GM19372 (cell line): ENCODE measurements at regions not wholly inside any gene's neighbourhood (a gene's known extent, or its start where the extent isn't known, plus 50 kb on each side); places are given as distances from the start of the nearest gene placed in this dataset.

Source experiments
- ATAC-seq: cut with Tn5 transposase; IDR thresholded peaks from one replicate; pipeline ENCODE4 v1.9.1; 2021; ENCODE audit warnings: mild to moderate bottlenecking, low read depth, moderate library complexity; ENCODE audit not compliant: unreplicated experiment

DNA sequence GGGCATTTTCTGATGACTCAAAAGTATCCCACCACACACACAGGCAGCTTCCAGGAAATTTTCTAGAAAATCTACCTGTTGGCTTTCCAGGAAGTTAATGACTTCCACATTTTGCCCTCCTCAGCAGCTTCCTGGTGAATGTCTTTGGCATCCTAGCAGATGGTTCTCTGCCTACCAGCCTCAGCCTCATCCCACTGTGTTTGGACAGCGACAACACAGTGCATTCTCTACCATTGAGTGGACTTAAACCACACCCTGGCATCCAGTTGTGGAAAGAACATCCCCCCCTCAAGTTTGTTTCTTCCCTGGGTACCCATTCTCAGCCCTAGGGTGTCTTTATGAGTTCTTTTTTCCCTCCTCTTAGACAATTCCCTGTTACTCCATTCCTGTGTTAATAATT, 50.8 kb upstream of the GADL1 start:
- ATAC-seq, result no peak

DNA sequence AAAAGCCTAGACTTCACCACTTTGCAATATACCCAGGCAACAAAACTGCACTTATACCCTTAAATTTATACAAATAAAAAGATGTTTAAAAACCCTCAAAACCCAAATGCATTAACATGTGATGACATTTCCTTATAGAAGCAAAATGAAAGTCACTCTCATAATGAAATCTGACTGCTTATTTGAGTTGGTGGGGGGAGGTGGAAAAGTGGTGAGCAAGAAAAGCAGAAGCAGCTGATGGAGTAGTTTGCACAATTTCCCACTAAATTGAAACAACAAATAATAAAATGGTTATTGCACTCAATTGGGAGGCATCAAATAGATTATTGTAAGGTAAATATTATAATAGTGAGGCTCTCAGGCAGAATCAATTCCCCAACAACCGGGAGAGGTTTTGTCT, 54.0 kb upstream of the GADL1 start:
- ATAC-seq, result no peak

DNA sequence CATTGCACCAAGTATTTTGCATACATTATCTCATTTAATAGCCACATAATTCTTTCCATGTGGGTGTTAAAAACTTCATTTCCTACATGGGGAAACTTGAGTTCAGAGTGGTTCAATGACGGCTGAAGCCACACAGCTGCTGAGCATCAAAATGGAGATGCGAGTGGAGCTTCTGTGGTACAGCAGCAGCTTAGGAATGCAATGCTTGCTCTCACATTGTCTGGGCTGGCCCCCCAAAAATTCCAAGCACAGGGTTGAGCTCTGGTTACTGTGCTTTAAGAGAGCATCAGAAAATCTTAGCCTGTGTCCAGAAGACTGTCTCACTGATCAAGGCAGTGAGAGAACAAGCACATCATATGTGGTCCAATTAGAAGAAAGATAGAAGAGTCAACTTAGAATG, 57.4 kb upstream of the GADL1 start:
- ATAC-seq, result no peak

DNA sequence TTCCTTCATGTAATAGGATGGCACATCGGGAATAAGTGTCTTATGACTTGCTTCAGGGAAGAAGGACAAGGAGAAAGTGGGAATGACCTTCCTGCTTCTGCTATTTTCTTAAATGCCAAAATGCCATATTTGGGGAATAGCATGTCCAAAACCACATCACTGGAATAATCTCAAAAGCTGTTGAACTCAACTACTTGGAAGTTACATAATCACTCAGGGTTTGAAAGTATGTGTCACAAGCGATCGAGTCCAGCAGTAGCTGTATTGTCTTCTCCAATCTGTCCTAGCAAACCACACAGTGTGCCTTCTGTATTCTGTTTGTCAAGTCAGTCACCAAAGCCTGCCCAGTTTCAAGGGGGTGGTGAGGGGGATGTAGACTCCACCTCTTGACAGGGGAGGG, 58.3 kb upstream of the GADL1 start:
- no peak for ATAC-seq

DNA sequence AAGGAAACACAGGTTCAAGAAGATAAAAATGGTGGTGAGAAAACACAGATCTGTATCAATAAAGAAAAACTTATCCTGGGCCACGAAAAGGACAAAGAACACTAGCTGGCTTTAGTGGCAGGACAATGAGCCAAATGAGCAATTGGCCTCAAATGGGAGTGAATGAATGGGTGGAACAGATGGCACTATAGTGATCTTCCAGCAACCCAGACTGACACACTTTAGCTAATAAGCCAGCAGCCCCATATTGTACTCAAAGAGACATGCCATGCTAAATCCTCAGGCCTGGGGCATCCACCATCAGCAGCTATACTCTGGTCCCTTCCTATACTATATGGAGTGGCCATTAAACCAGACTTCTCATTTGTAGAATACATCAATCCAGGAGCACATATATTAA, 60.0 kb upstream of the GADL1 start:
- no peak for ATAC-seq

DNA sequence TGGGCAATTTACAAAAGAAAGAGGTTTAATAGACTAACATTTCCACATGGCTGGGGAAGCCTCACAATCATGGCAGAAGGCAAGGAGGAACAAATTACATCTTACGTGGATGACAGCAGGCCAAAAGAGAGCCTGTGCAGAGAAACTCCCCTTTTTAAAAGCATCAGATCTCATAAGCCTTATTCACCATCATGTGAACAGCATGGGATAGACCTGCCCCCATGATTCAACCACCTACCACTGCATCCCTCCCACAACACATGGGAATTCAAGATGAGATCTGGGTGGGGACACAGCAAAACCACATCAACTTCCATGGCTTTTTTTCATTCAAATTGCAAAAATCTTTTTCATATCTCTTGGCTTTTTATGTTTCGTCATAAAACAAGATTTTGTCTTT, 67.6 kb upstream of the GADL1 start:
- no peak for ATAC-seq

DNA sequence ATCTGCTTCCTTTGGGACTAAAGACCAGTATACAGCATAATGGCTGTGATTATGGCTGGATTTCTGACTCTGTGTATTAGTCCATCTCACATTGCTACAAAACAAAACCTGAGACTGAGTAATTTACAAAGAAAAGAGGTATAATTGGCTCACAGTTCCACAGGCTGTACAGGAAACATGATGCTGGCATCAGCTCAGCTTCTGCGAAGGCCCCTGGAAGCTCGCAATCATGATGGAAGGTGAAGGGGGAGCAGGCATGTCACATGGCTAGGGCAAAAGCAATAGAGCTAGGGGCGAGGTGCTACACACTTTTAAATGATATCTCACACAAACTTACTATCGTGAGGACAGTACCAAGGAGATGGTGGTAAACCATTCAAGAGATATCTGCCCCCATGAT, 68.0 kb upstream of the GADL1 start:
- no peak for ATAC-seq

DNA sequence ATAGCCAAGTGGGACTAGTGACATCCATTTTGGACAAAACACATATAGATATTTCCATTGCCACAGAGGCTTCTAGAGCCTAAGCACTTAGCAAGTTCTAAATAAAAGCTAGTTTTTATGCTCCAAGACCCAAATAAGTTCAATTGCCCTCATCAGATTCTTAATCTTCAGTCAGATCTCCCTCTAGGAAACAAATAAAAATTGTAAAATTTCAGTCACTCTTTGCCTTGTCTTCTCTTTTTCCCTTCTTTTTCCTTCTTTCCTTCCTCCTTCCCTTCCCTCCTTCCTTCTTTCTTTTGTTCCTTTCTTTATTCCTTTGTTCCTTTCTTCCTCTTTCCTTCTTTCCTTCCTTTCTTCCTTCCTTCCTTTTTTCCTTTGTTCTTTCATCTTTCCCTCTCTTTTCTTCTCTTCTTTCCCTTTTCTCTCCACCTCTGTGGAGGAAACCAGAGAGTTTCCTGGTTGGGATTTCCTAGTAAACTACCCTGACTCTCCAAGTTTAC, 68.8 kb upstream of the GADL1 start:
- ATAC-seq, result no peak

DNA sequence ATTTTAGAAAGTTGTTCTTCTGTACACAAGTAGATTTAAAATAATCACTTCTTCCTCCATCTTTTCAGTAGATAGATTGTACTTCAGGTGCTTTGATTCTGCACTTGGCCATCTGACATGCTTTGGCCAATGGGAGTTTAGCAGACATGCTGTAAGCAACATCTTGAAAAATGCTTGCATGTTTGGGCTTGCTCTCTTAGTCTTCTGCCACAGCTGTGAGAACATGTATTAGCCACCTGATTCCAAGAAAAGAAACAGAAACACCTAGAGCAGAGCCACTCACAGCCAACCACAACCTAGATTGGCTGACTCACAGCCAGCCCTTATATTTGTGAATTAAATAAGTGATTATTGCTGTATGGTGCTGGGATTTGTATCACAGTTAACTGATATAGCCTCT, 70.2 kb upstream of the GADL1 start:
- ATAC-seq, result peak; percentile 97

DNA sequence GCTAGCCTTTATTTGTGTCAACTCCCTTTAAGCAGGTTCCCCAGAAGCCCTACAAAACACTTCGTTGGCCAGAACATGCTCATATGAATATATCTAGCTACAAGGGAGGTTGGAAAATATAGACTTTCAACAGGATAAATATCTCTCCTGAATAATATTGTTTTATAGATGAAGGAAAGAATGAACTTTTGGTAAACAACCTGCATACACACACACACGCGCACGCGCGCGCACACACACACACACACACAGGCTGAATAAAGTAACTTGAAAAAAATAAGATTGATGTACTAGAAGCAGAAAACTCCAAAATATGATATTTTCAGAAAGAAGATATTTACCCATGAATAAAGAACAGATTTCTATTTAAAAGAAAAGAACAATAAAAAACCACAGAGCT, 72.4 kb upstream of the GADL1 start:
- no peak for ATAC-seq

DNA sequence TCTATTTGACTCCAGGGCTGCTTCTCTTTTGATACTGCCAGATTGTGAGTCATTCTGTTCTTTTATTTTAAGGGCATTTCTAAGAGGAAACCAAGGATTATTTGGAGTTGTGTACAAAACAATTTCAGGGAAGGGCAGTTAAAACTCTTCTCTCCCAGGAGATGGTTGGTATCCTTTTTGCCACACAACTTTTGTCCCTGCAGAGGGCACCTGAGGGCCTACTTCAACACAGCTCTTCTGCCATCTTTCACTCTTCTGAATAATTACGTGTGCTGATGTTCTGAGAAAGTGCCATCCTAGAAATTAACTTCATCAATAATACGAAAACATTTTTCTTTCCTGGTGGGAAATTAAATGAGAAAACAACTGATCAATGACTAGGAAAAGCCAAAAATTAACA, 75.7 kb upstream of the GADL1 start:
- no peak for ATAC-seq

DNA sequence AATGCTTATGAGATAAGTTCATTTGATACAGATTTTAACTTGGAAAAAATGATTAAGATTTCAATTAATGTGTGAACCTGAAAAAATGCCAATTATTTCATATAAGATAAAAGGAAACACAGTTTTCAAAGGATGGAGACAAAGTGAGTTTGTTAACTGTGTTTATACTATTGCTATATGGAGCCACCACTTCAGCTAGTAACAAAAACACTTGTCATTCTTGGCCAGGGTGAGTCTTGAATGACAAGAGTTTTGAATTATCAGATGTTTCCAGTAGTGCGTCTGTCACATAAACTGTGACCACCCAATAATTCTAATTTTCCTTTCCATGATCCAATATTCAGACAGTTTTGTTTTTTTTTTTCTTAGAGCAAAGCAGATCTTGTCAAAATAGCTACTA, 78.0 kb upstream of the GADL1 start:
- ATAC-seq, result no peak

DNA sequence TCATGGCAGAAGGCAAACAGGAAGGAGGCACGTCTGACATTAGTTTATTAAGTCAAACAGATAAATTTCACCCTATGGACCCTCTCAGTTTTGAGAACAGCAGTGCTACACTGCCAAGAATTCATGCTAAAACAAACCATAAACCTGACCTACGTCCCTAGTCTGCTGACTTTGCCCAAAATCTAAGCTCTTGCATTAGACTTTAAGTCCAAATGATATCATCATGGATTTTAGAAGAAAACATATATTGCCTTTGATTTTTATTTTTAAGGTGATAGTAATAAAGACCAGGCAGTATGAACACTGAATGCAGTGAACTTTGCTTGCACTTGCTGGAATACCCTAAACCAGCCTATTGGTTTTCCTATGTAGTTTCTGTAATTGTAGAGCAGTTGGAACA, 79.6 kb upstream of the GADL1 start:
- ATAC-seq, result no peak

DNA sequence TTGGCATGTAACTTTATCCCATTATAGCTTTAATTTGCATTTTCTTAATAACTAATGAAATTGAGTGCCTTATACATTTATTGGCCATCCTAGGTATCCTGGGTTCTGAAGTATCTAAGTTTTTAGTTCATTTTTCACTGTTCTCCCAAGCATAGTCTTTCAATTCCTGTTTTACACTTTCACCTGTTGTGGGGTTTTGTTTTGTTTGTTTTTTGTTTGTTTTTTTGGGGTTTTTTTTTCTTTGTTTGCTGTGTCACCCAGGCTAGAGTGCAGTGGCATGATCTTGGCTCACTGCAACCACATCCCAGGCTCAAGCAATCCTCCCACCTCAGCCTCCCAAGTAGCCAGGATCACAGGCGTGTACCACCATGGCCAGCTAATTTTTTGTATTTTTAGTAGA, 83.1 kb upstream of the GADL1 start:
- ATAC-seq, result no peak

DNA sequence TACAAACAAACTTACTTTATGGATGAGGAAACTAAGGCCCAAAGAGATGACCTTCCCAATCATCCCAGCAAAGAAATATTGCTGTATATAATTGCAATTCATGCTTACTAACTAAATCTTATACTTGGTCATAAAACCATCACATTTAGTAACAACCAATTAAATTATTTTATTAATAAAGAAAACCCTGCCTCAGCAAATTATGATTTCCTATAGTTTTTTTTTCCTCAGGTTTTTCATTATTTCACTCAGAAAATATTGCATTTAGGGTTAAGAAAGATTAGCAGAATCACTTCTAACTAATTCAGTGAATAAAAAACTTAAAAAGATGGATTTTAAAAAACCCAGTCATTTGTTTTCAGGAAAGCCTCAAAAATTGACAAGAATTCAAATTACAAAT, 86.5 kb upstream of the GADL1 start:
- no peak for ATAC-seq

DNA sequence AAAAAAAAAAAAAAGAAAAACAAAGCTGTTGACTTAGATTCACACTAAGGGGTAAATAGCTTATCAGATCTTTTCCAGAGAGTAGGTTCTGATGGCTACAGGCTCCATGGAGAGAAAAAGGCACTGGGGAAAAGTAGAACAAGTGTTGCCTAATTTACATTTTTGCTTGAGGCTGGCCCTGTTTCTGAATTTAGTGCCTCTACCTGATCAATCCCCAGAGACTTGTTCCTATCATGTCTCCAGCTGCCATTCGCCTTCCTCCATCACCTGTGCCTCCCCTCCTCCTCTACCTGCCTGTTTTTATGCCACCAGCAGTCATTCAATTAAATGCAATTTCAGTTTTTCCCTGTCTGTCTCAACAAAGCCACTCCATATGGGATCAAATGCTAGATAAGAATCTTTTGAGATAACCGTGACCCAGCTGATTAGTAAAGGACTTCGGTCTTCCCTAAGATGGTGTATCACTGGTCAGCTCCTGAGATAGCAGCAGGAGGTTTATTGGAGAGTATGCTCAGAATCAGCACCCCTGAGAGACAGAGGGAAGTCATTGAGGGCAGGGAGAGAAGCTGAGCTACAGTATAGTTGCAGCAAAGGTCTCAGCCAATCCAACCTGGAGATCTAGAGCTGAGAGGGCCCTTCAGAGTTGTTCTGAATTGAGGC, 88.1 kb upstream of the GADL1 start:
- no peak for ATAC-seq

DNA sequence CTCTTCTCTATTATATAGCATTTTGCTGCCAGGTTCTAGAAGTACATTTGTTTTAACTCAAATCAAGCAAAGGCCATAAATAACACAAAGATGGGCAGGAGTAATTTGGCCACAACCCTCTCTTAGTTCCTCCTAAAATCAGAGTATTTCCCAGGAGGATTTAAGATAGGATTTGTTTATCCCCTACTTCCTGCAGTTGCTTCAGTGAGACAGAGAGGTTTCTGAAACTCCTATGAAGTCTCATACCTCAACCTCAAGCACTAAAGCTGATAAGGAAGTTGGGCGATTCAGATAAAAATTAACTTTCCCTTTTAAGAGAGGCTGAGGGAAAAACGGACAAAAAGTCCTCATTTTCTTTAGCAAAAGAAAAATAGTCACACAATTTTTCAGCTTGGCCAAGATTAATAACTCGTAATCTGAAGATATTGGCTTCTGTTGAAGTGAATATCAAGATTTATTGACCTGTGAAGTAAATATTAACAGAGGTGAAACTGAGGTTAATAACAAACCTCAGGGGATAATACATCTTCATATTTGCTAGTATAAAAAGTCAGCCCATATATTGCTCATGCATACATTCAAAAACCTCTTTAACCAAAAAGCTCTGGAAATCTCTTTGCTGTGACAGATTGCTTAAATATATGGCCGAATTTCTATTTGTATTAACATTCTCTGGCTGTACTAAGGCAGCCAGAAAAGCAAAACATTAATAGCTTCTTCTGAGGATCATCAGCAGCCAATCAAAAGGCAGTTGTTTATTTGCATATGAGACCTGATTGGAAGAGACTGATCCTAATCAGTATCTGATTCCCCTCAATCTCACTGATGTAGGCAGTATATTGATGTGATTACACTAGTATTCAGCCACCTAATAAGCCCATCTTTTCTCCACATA, 90.6 kb upstream of the GADL1 start:
- peak; percentile 58 for ATAC-seq

DNA sequence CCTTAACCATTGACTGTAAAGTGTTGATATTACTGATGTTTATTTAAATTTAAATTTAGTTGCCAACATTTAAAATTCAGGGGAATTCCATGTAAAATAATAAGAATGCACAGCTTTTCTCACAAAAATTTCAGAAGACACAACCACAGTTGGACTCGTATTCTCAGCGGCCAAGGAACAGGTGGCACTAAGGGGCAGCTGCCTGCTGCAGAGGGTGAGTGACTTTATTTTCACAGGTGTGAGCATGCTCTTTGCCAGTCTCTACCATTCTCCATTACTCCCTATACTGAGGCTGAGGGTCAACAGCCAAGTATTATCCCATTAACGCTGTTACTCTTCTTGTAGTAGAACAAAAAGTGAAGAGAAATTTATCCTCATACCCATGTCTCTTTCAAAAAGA, 92.1 kb upstream of the GADL1 start:
- no peak for ATAC-seq

DNA sequence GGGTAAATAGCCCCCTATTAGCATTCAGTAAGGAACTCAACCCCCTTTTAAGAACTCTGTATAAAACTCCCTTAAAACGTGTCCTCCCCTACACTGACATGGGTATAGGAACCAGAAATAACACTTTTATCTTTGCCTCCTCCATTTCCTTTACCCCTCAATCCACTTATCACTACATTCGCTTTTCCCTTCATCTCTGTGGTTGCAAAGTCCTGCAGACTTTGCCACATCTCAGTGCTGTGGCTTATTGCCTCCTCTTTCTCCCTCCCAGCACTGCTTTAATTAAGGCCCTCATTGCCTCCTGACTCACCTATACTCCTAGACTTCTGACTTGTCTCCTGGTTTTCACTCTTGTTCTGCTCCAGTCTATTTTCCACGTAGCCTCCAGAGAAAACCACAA, 94.3 kb upstream of the GADL1 start:
- no peak for ATAC-seq

DNA sequence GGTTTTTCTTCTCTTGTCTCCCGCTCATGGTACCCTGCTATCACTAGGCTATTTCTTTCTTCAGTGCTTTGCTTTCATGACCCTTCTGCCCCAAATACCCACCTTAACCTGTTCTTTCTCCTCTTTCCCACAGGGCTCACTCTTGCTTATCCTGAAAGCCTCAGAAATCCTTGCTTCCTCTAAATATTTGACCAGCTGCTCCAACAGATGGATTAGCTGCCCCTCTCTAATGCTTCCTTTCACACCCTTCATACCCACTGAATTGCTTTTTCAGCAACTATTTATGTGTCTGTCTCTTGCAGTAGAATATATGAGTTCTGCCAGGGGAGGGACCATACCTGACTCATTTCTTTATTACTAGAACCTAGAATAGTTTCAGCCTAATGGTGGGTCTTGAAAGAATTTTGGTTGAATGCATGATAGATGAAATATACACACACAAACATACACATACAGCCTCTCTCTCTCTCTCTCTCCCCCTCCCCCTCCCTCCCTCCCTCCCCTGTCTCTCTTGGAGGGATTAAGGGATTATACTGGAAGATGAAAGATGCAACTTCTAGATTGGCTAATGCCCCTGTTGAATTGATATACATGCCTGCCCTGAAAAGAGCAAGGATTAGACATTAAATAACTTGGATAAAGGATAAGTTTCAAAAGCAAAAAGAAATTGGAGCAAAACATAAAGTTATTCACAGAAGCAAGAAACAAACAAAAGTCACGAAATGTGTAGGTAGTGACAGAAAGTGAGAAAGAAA, 95.0 kb upstream of the GADL1 start:
- ATAC-seq, result no peak

DNA sequence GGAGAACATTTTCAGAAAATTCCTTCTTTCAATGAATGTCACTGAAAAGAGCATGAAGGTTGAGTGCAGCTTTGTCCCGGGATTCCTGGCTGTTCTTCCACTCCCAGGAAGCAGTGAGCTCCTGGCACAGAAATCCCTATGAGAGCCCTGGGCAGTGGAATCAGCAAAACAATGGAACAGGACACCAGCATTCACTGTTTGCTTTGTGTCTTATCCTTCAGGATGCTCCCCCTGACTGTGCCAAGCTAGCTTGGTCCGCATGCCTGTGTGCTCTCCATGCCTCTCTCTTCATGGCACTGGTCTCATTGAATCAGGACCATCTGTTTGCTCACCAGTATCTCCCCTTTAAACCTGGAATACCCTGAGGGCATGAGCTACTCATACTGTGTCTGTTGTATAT, 102.0 kb upstream of the GADL1 start:
- ATAC-seq, result no peak
